Smooth muscle cell (in vitro differentiated cells): ENCODE measurements at regions not wholly inside any gene's neighbourhood (a gene's known extent, or its start where the extent isn't known, plus 50 kb on each side); places are given as distances from the start of the nearest gene placed in this dataset.

Source experiments
- DNase-seq: peaks from one replicate; lab custom pipeline; 2025; ENCODE audit not compliant: unreplicated experiment; lab: John Stamatoyannopoulos, UW
- H2AFZ ChIP-seq: fragments of 200-600 bp; sonication (generic); 2 replicates; pipeline ENCODE4 v1.6.0; 2016; ENCODE audit warnings: antibody characterized with exemption, low read depth, mild to moderate bottlenecking
- H3F3A ChIP-seq: fragments of 200-600 bp; sonication (generic); 2 replicates; pipeline ENCODE4 v1.6.0; 2017; ENCODE audit warnings: antibody characterized with exemption, low read depth
- H3K27ac ChIP-seq: fragments of 200-600 bp; sonication (generic); 2 replicates; pipeline ENCODE4 v1.5.1; 2016; ENCODE audit warnings: low read depth, mild to moderate bottlenecking
- H3K27me3 ChIP-seq: fragments of 200-600 bp; sonication (generic); 2 replicates; pipeline ENCODE4 v1.6.1; 2016; ENCODE audit warnings: low read depth, mild to moderate bottlenecking
- H3K36me3 ChIP-seq: fragments of 200-600 bp; sonication (generic); 2 replicates; pipeline ENCODE4 v1.5.1; 2016; ENCODE audit warnings: low read depth
- H3K4me1 ChIP-seq: fragments of 200-600 bp; sonication (generic); 2 replicates; pipeline ENCODE4 v1.5.1; 2016; ENCODE audit warnings: low read depth
- H3K4me2 ChIP-seq: fragments of 200-600 bp; sonication (generic); 2 replicates; pipeline ENCODE4 v1.6.0; 2016; ENCODE audit warnings: mild to moderate bottlenecking
- H3K4me3 ChIP-seq: fragments of 200-600 bp; sonication (generic); 2 replicates; pipeline ENCODE4 v1.5.1; 2016; ENCODE audit warnings: mild to moderate bottlenecking
- H3K79me2 ChIP-seq: fragments of 200-600 bp; sonication (generic); 2 replicates; pipeline ENCODE4 v1.6.0; 2016; ENCODE audit warnings: low read depth, mild to moderate bottlenecking
- H3K9ac ChIP-seq: fragments of 200-600 bp; sonication (generic); 2 replicates; pipeline ENCODE4 v1.6.0; 2016; ENCODE audit warnings: low read depth
- H3K9me3 ChIP-seq: fragments of 200-600 bp; sonication (generic); replicated peaks from 2 replicates; pipeline ENCODE4 v1.5.1; 2016; ENCODE audit warnings: low read depth
- H4K20me1 ChIP-seq: fragments of 200-600 bp; sonication (generic); 2 replicates; pipeline ENCODE4 v1.6.0; 2016; ENCODE audit warnings: low read depth
- WGBS: methylation state at CpG from one replicate; pipeline ENCODE4 v1.1.7; 2016; ENCODE audit warnings: low lambda C conversion rate; 5-methylcytosine and 5-hydroxymethylcytosine counted together
- TF ChIP-seq, protein P1 (sequence below): fragments of 200-600 bp; sonication (generic); IDR thresholded peaks from 2 replicates; pipeline ENCODE4 v1.5.1; 2017; ENCODE audit warnings: borderline replicate concordance, mild to moderate bottlenecking, antibody characterized with exemption; ENCODE audit not compliant: insufficient read depth, poor library complexity, severe bottlenecking

DNA sequence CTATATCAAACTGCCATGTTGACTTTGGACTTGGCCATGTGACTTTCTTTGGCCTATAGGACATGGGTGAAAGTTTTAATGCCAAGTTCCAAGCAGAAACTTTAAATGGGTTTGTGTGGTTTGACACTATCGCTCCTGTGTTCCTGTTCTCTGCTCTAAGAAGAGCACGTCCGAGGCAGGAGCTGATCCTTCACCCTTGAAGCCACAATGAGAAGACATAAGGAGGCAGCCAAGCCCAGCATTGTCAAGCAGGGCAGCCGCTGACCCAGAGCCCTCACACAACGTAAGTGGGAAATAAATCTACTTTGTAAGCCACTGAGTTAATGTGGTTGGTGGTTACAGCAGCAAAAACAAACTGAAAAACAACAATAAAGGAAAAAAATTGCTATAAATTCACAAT, 422.4 kb downstream of the PID1 start:
- Histone ChIP-seq H3K79me2 (no peaks in the 10 kb centered on the region), H3K27ac (no peak overlapping the region), H3K9ac (no peak overlapping the region), H3K4me1 (no peaks in the 10 kb centered on the region), H3F3A (no peaks in the 10 kb centered on the region), H3K36me3 (no peaks in the 10 kb centered on the region), H3K4me3 (no peak overlapping the region), H2AFZ (no peak overlapping the region), H4K20me1 (no peaks in the 10 kb centered on the region), H3K27me3 (no peaks in the 10 kb centered on the region), H3K4me2 (no peak overlapping the region), H3K9me3 (no peaks in the 10 kb centered on the region)
- TF ChIP-seq, protein P1, sequence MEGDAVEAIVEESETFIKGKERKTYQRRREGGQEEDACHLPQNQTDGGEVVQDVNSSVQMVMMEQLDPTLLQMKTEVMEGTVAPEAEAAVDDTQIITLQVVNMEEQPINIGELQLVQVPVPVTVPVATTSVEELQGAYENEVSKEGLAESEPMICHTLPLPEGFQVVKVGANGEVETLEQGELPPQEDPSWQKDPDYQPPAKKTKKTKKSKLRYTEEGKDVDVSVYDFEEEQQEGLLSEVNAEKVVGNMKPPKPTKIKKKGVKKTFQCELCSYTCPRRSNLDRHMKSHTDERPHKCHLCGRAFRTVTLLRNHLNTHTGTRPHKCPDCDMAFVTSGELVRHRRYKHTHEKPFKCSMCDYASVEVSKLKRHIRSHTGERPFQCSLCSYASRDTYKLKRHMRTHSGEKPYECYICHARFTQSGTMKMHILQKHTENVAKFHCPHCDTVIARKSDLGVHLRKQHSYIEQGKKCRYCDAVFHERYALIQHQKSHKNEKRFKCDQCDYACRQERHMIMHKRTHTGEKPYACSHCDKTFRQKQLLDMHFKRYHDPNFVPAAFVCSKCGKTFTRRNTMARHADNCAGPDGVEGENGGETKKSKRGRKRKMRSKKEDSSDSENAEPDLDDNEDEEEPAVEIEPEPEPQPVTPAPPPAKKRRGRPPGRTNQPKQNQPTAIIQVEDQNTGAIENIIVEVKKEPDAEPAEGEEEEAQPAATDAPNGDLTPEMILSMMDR, result no peak
- 92% methylated on average over 5 of the region's 5 CpGs for WGBS
- DNase-seq, result no peak

DNA sequence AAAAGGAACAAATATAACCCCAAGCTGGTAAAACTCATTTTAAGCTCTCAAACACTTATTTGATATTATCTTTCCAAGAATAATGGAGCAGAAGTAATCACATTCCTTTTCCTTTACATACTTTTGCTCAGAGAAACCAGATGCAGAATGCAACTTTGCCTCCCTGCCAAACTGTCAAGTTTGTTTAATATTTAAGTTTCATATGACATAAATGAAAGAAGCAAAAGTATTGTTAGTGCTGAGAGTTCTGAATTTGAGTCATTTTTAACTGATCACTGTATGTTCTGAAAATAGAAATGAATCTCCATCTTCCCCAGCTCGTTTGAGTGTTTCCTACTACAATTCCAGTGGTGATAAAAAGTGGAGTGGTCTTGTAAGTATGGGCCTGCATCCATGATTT, 423.4 kb downstream of the PID1 start:
- DNase-seq, result no peak
- no peak overlapping the region for H3K4me3 ChIP-seq
- H4K20me1 ChIP-seq, result no peaks in the 10 kb centered on the region
- WGBS, result 77% methylated on average over 1 of the region's 1 CpG
- H3K9me3 ChIP-seq, result no peaks in the 10 kb centered on the region
- no peak overlapping the region for H3K9ac ChIP-seq
- H3K4me2 ChIP-seq, result no peak overlapping the region
- H3K36me3 ChIP-seq, result no peaks in the 10 kb centered on the region
- no peaks in the 10 kb centered on the region for H3F3A ChIP-seq
- no peak overlapping the region for H2AFZ ChIP-seq
- TF ChIP-seq, protein P1, result no peak
- no peaks in the 10 kb centered on the region for H3K79me2 ChIP-seq
- H3K27ac ChIP-seq, result no peak overlapping the region
- no peaks in the 10 kb centered on the region for H3K4me1 ChIP-seq
- no peaks in the 10 kb centered on the region for H3K27me3 ChIP-seq

DNA sequence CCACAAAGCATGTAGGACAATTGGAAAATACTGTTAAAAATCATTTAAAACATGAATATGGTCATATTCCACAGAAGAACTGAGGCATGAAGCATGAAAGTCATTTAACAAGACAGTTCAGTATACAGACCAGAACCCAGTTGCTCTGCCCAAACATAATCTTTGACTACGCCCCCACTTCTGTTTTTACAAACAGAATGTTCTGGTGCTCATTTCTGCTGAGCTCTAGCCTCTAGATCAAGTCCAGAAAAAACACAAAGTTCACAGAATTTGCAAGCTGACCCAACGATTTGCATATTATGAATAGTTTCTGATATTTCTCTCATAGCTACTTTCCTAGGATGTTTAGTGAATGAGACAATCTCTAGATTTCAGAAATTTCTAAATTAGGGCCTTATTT, 424.9 kb downstream of the PID1 start:
- Histone ChIP-seq H3K4me1 (no peaks in the 10 kb centered on the region), H3K4me3 (no peak overlapping the region), H3F3A (no peaks in the 10 kb centered on the region), H2AFZ (no peak overlapping the region), H3K27ac (peak overlapping the region; percentile 20), H3K9ac (no peak overlapping the region), H3K4me2 (peak overlapping the region; percentile 37), H3K9me3 (no peaks in the 10 kb centered on the region), H4K20me1 (no peaks in the 10 kb centered on the region), H3K79me2 (no peaks in the 10 kb centered on the region), H3K36me3 (no peaks in the 10 kb centered on the region), H3K27me3 (no peaks in the 10 kb centered on the region)
- 43% methylated on average over 2 of the region's 2 CpGs for WGBS
- TF ChIP-seq, protein P1, result no peak
- DNase-seq, result no peak

DNA sequence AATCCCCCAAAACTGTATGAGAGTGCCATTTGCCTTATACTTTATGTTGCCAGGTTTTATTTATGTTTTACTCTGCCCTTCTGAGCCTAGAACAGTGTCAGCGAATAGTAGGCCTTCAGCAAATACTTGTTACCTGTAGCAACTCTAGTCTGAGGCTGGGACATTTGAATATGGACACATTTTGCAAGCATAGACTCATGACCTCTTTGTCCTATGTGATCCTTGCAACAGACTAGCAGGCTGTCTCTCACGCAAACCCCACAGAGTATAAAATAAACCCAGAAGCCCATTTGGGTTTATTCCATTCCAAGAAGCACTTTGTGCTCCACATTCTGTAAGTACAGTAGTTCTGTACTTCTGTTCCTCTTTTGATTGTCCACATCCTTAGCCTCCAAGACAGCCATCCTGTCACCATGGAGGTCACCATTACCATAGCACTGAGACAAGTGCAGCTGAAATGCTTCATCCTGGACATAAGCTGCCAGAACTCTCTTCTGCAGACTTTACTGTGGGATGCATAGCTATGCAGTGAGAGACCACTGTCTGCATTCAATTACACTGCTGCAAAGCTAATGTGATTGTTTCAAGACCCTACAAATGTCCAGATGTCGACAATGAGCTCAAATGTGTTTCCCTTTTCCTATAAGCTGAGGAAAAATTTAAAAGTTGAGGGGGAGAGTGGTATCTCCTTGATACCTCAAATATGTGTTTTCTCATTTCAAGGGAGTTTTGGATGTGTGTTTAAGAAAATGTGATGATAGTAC, 425.7 kb downstream of the PID1 start:
- Histone ChIP-seq H3K9me3 (no peaks in the 10 kb centered on the region), H3K27me3 (no peaks in the 10 kb centered on the region), H2AFZ (no peak overlapping the region), H3K4me2 (peak overlapping the region; percentile 37), H3K9ac (no peak overlapping the region), H3K27ac (peak overlapping the region; percentile 20), H3K4me3 (no peak overlapping the region), H3K79me2 (no peaks in the 10 kb centered on the region), H3K36me3 (no peaks in the 10 kb centered on the region), H3K4me1 (no peaks in the 10 kb centered on the region), H4K20me1 (no peaks in the 10 kb centered on the region), H3F3A (no peaks in the 10 kb centered on the region)
- WGBS, result 67% methylated on average over 3 of the region's 3 CpGs
- TF ChIP-seq, protein P1, result no peak
- DNase-seq, result no peak
